ENCODE measurements at regions not wholly inside any gene's neighbourhood (a gene's known extent, or its start where the extent isn't known, plus 50 kb on each side); places are given as distances from the start of the nearest gene placed in this dataset.

DNA sequence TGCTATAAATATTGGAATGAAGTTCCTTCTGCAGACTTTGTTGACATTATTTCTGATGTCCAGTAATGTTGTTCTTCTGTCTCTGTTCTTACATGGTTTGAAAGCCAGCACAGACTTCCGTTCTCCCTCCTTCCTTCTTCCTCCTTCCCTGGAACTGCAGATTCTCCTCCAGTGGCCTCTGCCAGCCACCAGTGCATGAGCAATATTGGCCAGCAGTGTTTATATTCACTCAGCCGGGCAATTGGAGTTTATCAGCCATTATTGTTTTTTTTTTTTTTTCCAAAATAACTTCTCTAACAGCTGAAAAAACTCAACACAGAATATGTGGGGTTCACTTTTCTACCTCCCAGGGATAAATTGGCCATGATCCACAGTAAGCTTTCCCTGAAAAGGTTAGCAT, 86.8 kb downstream of the ADCYAP1 start:
- TF ChIP-seq, protein P1, sequence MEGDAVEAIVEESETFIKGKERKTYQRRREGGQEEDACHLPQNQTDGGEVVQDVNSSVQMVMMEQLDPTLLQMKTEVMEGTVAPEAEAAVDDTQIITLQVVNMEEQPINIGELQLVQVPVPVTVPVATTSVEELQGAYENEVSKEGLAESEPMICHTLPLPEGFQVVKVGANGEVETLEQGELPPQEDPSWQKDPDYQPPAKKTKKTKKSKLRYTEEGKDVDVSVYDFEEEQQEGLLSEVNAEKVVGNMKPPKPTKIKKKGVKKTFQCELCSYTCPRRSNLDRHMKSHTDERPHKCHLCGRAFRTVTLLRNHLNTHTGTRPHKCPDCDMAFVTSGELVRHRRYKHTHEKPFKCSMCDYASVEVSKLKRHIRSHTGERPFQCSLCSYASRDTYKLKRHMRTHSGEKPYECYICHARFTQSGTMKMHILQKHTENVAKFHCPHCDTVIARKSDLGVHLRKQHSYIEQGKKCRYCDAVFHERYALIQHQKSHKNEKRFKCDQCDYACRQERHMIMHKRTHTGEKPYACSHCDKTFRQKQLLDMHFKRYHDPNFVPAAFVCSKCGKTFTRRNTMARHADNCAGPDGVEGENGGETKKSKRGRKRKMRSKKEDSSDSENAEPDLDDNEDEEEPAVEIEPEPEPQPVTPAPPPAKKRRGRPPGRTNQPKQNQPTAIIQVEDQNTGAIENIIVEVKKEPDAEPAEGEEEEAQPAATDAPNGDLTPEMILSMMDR (IDR thresholded peaks at IDR 0.05; ENCODE audit: low read length): no peak
- TF ChIP-seq EZH2 (optimal IDR thresholded peaks at IDR 0.05; ENCODE audit: low read depth, low read length): no peak
